Body of pancreas (tissue), 4 donors: ENCODE measurements at regions not wholly inside any gene's neighbourhood (a gene's known extent, or its start where the extent isn't known, plus 50 kb on each side); places are given as distances from the start of the nearest gene placed in this dataset.

Experiments used
- ATAC-seq: fragments of 150-250 bp; one replicate; pipeline ENCODE4 v1.9.1; 2016
- DNase-seq, 4 donors: peaks; one replicate each; pipeline ENCODE4 v3.0.0-alpha.2; 2019
- H3K27ac ChIP-seq, 4 donors: fragments of 200-600 bp; sonication (generic); 1 replicate in 3 of 4; 2 replicates in 1 of 4; pipeline versions ENCODE4 v1.5.1 to v1.6.1; 2016 to 2019; ENCODE audit warnings: mild to moderate bottlenecking in 1 of 4, mixed read lengths in 1 of 4, moderate library complexity in 1 of 4
- H3K27me3 ChIP-seq, 2 donors: fragments of 200-600 bp; sonication (generic); one replicate each; pipeline ENCODE4 v1.6.0; 2016; ENCODE audit warnings: mild to moderate bottlenecking in 1 of 2
- H3K36me3 ChIP-seq, 2 donors: fragments of 200-600 bp; sonication (generic); replicated peaks in 1 of 2; 2 replicates each; pipeline ENCODE4 v1.5.1; 2016; ENCODE audit warnings: low read depth in 2 of 2; ENCODE audit not compliant: insufficient read depth in 1 of 2
- H3K4me1 ChIP-seq: fragments of 200-600 bp; sonication (generic); one replicate; pipeline ENCODE4 v1.6.0; 2016
- H3K4me3 ChIP-seq, 2 donors: fragments of 200-600 bp; sonication (generic); 1 replicate in 1 of 2; 2 replicates in 1 of 2; pipeline ENCODE4 v1.5.1; 2016 to 2019
- H3K9me3 ChIP-seq, 3 donors: fragments of 200-600 bp; sonication (generic); 1 replicate in 2 of 3; 2 replicates in 1 of 3; pipeline ENCODE4 v1.5.1; 2016
- CTCF ChIP-seq, 7 experiments: fragments of 450-650 bp in 4 of 7; fragments of 200-600 bp in 3 of 7; sonication (generic) in 3 of 7; IDR thresholded peaks; one replicate each; pipeline ENCODE4 v1.5.1; 2016 to 2019; ENCODE audit warnings: antibody characterized with exemption in 7 of 7
- POLR2A ChIP-seq, 3 donors: fragments of 450-650 bp; IDR thresholded peaks; one replicate each; pipeline ENCODE4 v1.6.1; 2016; ENCODE audit warnings: antibody characterized with exemption in 3 of 3, mild to moderate bottlenecking in 2 of 3
- WGBS, 2 donors: methylation state at CpG; one replicate each; pipeline ENCODE4 v1.1.5; 2017; 5-methylcytosine and 5-hydroxymethylcytosine counted together
- intact Hi-C: fragments of 100-400 bp; cut with DNase I; formaldehyde crosslinking; loops from one replicate; pipeline ENCODE4 v1.15.1; 2023

- DNase-seq (no peak), ATAC-seq (no peak)
- Histone ChIP-seq H3K27me3 (no peaks in the 10 kb centered on the region), H3K27ac (no peak overlapping the region), H3K36me3 (no peaks in the 10 kb centered on the region), H3K4me1 (no peaks in the 10 kb centered on the region), H3K4me3 (no peak overlapping the region), H3K9me3 (no peaks in the 10 kb centered on the region)
- TF ChIP-seq POLR2A (IDR thresholded peaks at IDR 0.05) (no peak), CTCF (IDR thresholded peaks at IDR 0.05) (no peak)
- WGBS, 2 donors = 43 to 59% methylated on average over 7 of the region's 7 CpGs
- intact Hi-C loops = no loop called here
These were observed 466.5 kb upstream of the CNTN4 start for GRCh38 chr3:1632128-1632527.

GRCh38 chr3:1661839-1662238 lies 436.8 kb upstream of the CNTN4 start:
- no peak for TF ChIP-seq CTCF (IDR thresholded peaks at IDR 0.05)
- no peaks in the 10 kb centered on the region for H3K4me1 ChIP-seq
- H3K27me3 ChIP-seq = no peaks in the 10 kb centered on the region
- 13 to 24% methylated on average over 1 of the region's 1 CpG for WGBS, 2 donors
- ATAC-seq (no peak), DNase-seq (no peak)
- no peak overlapping the region for H3K27ac ChIP-seq
- intact Hi-C loops = no loop called here
- H3K4me3 ChIP-seq = no peak overlapping the region
- H3K36me3 ChIP-seq = no peaks in the 10 kb centered on the region
- no peaks in the 10 kb centered on the region for H3K9me3 ChIP-seq

- no peak for DNase-seq
- 34 to 40% methylated on average over 1 of the region's 1 CpG for WGBS, 2 donors
These were observed 434.4 kb upstream of the CNTN4 start for GRCh38 chr3:1664266-1664665.

GRCh38 chr3:1666865-1667264 lies 431.8 kb upstream of the CNTN4 start:
- Histone ChIP-seq H3K27ac (no peak overlapping the region), H3K36me3 (no peaks in the 10 kb centered on the region), H3K9me3 (no peaks in the 10 kb centered on the region), H3K4me3 (no peak overlapping the region), H3K27me3 (no peaks in the 10 kb centered on the region), H3K4me1 (no peaks in the 10 kb centered on the region)
- no peak for TF ChIP-seq CTCF (IDR thresholded peaks at IDR 0.05)
- no peak for TF ChIP-seq POLR2A (IDR thresholded peaks at IDR 0.05)
- ATAC-seq (no peak), DNase-seq (no peak)
- WGBS, 2 donors = 89 to 90% methylated on average over 1 of the region's 1 CpG
- intact Hi-C loops = no loop called here

More at GRCh38 chr3:1664266-1664665, 434.4 kb upstream of the CNTN4 start:
- no peak overlapping the region for H3K4me3 ChIP-seq
- TF ChIP-seq POLR2A (IDR thresholded peaks at IDR 0.05) (no peak), CTCF (IDR thresholded peaks at IDR 0.05) (no peak)
- intact Hi-C loops = no loop called here
- H3K27ac ChIP-seq = no peak overlapping the region
- no peaks in the 10 kb centered on the region for H3K9me3 ChIP-seq
- no peak for ATAC-seq
- H3K4me1 ChIP-seq = no peaks in the 10 kb centered on the region
- H3K36me3 ChIP-seq = no peaks in the 10 kb centered on the region
- no peaks in the 10 kb centered on the region for H3K27me3 ChIP-seq

GRCh38 chr3:1677576-1678156 lies 421.0 kb upstream of the CNTN4 start:
- intact Hi-C loops = no loop called here
- WGBS, 2 donors = 27 to 33% methylated on average over 7 of the region's 7 CpGs

More at GRCh38 chr3:1677576-1678156, 421.0 kb upstream of the CNTN4 start:
- Histone ChIP-seq H3K27me3 (no peaks in the 10 kb centered on the region), H3K27ac (no peak overlapping the region), H3K4me1 (no peaks in the 10 kb centered on the region), H3K9me3 (no peaks in the 10 kb centered on the region), H3K4me3 (no peak overlapping the region), H3K36me3 (no peaks in the 10 kb centered on the region)
- no peak for TF ChIP-seq POLR2A (IDR thresholded peaks at IDR 0.05)
- no peak for TF ChIP-seq CTCF (IDR thresholded peaks at IDR 0.05)
- DNase-seq (no peak), ATAC-seq (no peak)
